Chondrocyte (in vitro differentiated cells): ENCODE measurements at regions not wholly inside any gene's neighbourhood (a gene's known extent, or its start where the extent isn't known, plus 50 kb on each side); places are given as distances from the start of the nearest gene placed in this dataset.

Experiments
- DNase-seq: peaks from one replicate; pipeline ENCODE4 v3.0.0; 2021; ENCODE audit warnings: mixed read lengths, low spot score
- H3K27ac Mint-ChIP-seq: one replicate; pipeline ENCODE4 v1.8.0; 2021; ENCODE audit warnings: mild to moderate bottlenecking, moderate library complexity, mixed read lengths; ENCODE audit not compliant: unreplicated experiment
- H3K27me3 Mint-ChIP-seq: 2 replicates; pipeline ENCODE4 v1.8.0; 2021; ENCODE audit warnings: low read depth, mixed read lengths
- H3K36me3 Mint-ChIP-seq: 2 replicates; pipeline ENCODE4 v1.8.0; 2021; ENCODE audit warnings: low read depth, mixed read lengths
- H3K4me1 Mint-ChIP-seq: 2 replicates; pipeline ENCODE4 v1.8.0; 2021; ENCODE audit warnings: low read depth, mild to moderate bottlenecking, mixed read lengths
- H3K4me3 Mint-ChIP-seq: one replicate; pipeline ENCODE4 v1.8.0; 2021; ENCODE audit warnings: mild to moderate bottlenecking, moderate library complexity, mixed read lengths; ENCODE audit not compliant: unreplicated experiment
- H3K9me3 Mint-ChIP-seq: 2 replicates; pipeline ENCODE4 v1.8.0; 2021; ENCODE audit warnings: low read depth, mixed read lengths
- CTCF ChIP-seq: fragments of 200-600 bp; sonication (generic); IDR thresholded peaks from 2 replicates; pipeline ENCODE4 v1.5.0; 2021; ENCODE audit warnings: antibody characterized with exemption, mild to moderate bottlenecking, moderate library complexity

- no peak for TF ChIP-seq CTCF
- DNase-seq = no peak
- Mint-ChIP-seq H3K36me3 (no peaks in the 10 kb centered on the region), H3K4me3 (no peak overlapping the region), H3K27me3 (no peaks in the 10 kb centered on the region), H3K4me1 (no peaks in the 10 kb centered on the region), H3K9me3 (no peaks in the 10 kb centered on the region), H3K27ac (no peak overlapping the region)
Measured at GRCh38 chr7:115153769-115154477, 232.0 kb downstream of the MDFIC start.

GRCh38 chr7:115153176-115153575, 231.3 kb downstream of the MDFIC start:
- H3K27me3 Mint-ChIP-seq = no peaks in the 10 kb centered on the region
- no peak for TF ChIP-seq CTCF
- H3K4me3 Mint-ChIP-seq = no peak overlapping the region
- H3K4me1 Mint-ChIP-seq = no peaks in the 10 kb centered on the region
- DNase-seq = no peak
- H3K27ac Mint-ChIP-seq = no peak overlapping the region
- no peaks in the 10 kb centered on the region for H3K9me3 Mint-ChIP-seq
- H3K36me3 Mint-ChIP-seq = no peaks in the 10 kb centered on the region

GRCh38 chr7:115146148-115146547, 224.3 kb downstream of the MDFIC start:
- Mint-ChIP-seq H3K27me3 (no peaks in the 10 kb centered on the region), H3K4me3 (no peak overlapping the region), H3K9me3 (no peaks in the 10 kb centered on the region), H3K27ac (no peak overlapping the region), H3K4me1 (peaks cover 8% of the 10 kb centered on the region), H3K36me3 (no peaks in the 10 kb centered on the region)
- TF ChIP-seq CTCF = no peak
- no peak for DNase-seq

- DNase-seq = no peak
- no peak overlapping the region for H3K27ac Mint-ChIP-seq
- no peaks in the 10 kb centered on the region for H3K9me3 Mint-ChIP-seq
- H3K4me3 Mint-ChIP-seq = no peak overlapping the region
- TF ChIP-seq CTCF = no peak
- no peaks in the 10 kb centered on the region for H3K36me3 Mint-ChIP-seq
- H3K4me1 Mint-ChIP-seq = peaks cover 8% of the 10 kb centered on the region
- no peaks in the 10 kb centered on the region for H3K27me3 Mint-ChIP-seq
Measured at GRCh38 chr7:115145512-115145911, 223.6 kb downstream of the MDFIC start.

- Mint-ChIP-seq H3K4me3 (no peak overlapping the region), H3K4me1 (peaks cover 2% of the 10 kb centered on the region), H3K27me3 (no peaks in the 10 kb centered on the region), H3K9me3 (no peaks in the 10 kb centered on the region), H3K27ac (no peak overlapping the region), H3K36me3 (no peaks in the 10 kb centered on the region)
- TF ChIP-seq CTCF = peak; percentile 33
- DNase-seq = no peak
Measured at GRCh38 chr7:115137816-115138215, 215.9 kb downstream of the MDFIC start.
